AG08396 (cell line): ENCODE measurements at regions not wholly inside any gene's neighbourhood (a gene's known extent, or its start where the extent isn't known, plus 50 kb on each side); places are given as distances from the start of the nearest gene placed in this dataset.
"Not testable (repeated sequence)": the region's sequence is repeated elsewhere in the genome, so short reads cannot be mapped to it uniquely, and the experiment has no call there.

Experiments used
- DNase-seq: peaks from one replicate; pipeline ENCODE4 v3.0.0; 2012; ENCODE audit warnings: low spot score, mixed read lengths

GRCh38 chr1:111063595-111063994 lies 76.3 kb downstream of the DRAM2 start:
- DNase-seq: no peak

- no peak for DNase-seq
These were observed 77.3 kb downstream of the DRAM2 start for GRCh38 chr1:111062624-111063023.

GRCh38 chr1:111062081-111062480 lies 77.8 kb downstream of the DRAM2 start:
- DNase-seq: no peak

DNA sequence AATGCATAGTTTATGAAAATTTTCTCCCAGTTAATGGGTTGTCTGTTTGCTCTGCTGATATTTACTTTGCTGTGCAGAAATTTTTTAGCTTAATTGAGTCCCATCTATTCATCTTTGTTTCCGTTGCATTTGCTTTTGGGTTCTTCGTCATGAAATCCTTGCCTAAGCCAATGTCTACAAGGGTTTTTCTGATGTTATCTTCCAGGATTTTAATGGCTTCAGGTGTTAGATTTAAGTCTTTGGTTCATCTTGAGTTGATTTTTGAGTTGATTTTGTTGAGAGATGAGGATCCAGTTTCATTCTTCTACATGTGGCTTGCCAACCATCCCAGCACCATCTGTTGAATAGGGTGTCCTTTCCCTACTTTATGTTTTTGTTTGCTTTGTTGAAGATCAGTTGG lies 85.2 kb downstream of the DRAM2 start:
- DNase-seq: no peak

- DNase-seq: no peak
These were observed 87.6 kb downstream of the DRAM2 start for GRCh38 chr1:111052246-111052645.

DNA sequence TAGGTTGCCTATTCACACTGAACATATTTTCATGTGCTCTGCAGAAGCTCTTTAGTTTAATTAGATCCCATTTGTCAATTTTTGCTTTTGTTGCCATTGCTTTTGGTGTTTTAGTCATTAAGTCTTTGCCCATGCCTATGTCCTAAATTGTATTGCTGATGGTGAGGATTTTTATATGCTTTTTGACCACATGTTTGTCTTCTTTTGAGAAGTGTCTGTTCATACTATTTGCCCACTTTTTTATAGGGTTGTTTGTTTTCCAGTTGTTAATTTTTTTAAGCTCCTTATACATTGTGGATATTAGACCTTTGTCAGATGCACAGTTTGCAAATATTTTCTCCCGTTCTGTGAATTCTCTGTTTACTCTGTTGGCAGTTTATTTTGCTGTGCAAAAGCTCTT lies 84.5 kb upstream of the LRIF1 start:
- DNase-seq: not testable (repeated sequence)

GRCh38 chr1:111045033-111045722 lies 81.5 kb upstream of the LRIF1 start:
- DNase-seq: no peak

GRCh38 chr1:111032295-111032897 lies 68.7 kb upstream of the LRIF1 start:
- DNase-seq: peak; percentile 31

DNA sequence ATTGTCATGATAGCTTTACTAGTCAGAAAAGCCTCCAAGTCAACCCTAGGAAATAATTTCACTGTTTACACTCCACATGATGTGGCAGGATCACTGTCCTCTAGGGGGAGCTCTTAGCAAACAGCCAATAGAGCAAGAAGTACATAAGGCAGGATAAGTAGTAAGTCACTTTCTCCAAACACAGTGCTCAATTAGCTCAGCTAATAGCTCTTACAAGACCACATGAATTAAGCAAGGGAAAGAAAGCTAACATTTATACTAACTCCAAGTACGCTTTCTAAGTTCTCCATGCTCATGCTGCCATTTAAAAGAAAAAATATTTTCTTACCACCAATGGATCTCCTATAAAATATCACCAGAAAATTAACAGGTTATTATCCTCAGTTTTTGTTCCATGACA lies 66.9 kb upstream of the LRIF1 start:
- peak; percentile 36 for DNase-seq

DNA sequence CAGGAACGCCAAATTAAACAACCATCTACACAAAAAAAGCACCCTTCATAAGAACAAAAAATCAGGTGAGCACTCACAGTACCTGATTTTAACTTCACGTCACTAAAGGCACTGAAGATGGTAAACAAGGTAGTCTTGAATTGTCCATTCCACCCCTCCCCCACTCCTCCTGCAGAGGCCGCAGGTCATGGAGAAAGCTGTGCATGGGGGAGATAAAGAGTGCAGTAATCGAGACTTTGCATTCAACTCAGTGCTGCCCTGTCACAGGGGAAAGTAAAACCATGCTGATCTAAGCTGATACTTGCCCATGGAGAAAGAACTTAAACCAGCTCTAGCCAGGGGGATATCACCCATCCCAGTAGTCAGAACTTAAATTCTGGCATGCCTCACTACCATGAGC lies 61.4 kb upstream of the LRIF1 start:
- DNase-seq: no peak

DNA sequence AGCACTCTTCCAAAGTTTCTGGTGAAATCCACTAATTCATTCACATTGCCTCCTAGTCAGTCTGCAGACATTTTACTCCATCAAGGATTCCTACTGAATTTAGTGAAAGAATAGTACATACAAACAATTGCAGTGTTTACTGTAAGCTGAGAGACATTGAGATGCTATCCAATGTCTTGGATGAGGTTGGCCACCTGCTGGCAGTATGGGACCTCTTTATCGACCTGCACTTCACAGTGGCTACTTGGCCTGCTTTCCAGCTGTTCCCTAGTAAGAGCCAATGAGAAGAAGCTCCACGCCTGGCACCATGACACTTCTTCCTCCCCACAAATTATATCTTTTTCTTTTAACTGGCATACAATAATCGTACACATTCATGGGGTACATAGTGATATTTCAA lies 51.5 kb upstream of the LRIF1 start:
- no peak for DNase-seq
